H9 (cell line): ENCODE measurements at regions not wholly inside any gene's neighbourhood (a gene's known extent, or its start where the extent isn't known, plus 50 kb on each side); places are given as distances from the start of the nearest gene placed in this dataset.

Source experiments
- DNase-seq: peaks from one replicate; pipeline ENCODE4 v3.0.0-alpha.2; 2017
- H2AFZ ChIP-seq: one replicate; pipeline ENCODE4 v1.6.1; 2013; ENCODE audit warnings: mild to moderate bottlenecking, low read length, control low read depth, moderate library complexity
- H2AK5ac ChIP-seq: 2 replicates; pipeline ENCODE4 v1.6.1; 2013; ENCODE audit warnings: low read length, control low read depth, mixed read lengths; ENCODE audit not compliant: insufficient read length
- H2BK120ac ChIP-seq: one replicate; pipeline ENCODE4 v1.6.1; 2013; ENCODE audit warnings: low read depth, mild to moderate bottlenecking, low read length, control low read depth, inconsistent platforms; ENCODE audit not compliant: poor library complexity, severe bottlenecking
- H2BK12ac ChIP-seq: 2 replicates; pipeline ENCODE4 v1.6.1; 2013; ENCODE audit warnings: low read length, control low read depth, mixed read lengths, low read depth; ENCODE audit not compliant: insufficient read length
- H2BK15ac ChIP-seq: 2 replicates; pipeline ENCODE4 v1.6.1; 2013; ENCODE audit warnings: low read depth, low read length, control low read depth
- H2BK20ac ChIP-seq: one replicate; pipeline ENCODE4 v1.6.1; 2013; ENCODE audit warnings: low read depth, mild to moderate bottlenecking, low read length, control low read depth, inconsistent platforms; ENCODE audit not compliant: poor library complexity, severe bottlenecking
- H2BK5ac ChIP-seq: 2 replicates; pipeline ENCODE4 v1.6.1; 2013; ENCODE audit warnings: low read length, control low read depth, mixed read lengths; ENCODE audit not compliant: insufficient read length
- H3K14ac ChIP-seq: 2 replicates; pipeline ENCODE4 v1.6.1; 2013; ENCODE audit warnings: low read length, control low read depth; ENCODE audit not compliant: insufficient read depth
- H3K18ac ChIP-seq: 2 replicates; pipeline ENCODE4 v1.6.1; 2013; ENCODE audit warnings: low read depth, mild to moderate bottlenecking, mixed read lengths, low read length, control low read depth; ENCODE audit not compliant: insufficient read length
- H3K23ac ChIP-seq: 2 replicates; pipeline ENCODE4 v1.6.1; 2013; ENCODE audit warnings: low read length, control low read depth, mixed read lengths, low read depth; ENCODE audit not compliant: insufficient read length
- H3K23me2 ChIP-seq: 2 replicates; pipeline ENCODE4 v1.6.1; 2013; ENCODE audit warnings: low read depth, mild to moderate bottlenecking, mixed read lengths, low read length, control low read depth; ENCODE audit not compliant: insufficient read length, poor library complexity, severe bottlenecking
- H3K27ac ChIP-seq: 2 replicates; pipeline ENCODE4 v1.5.1; 2013; ENCODE audit warnings: low read length, control low read depth, mixed read lengths, low read depth; ENCODE audit not compliant: insufficient read length
- H3K27me3 ChIP-seq: 2 replicates; pipeline ENCODE4 v1.6.1; 2013; ENCODE audit warnings: low read length, control low read depth, inconsistent platforms; ENCODE audit not compliant: insufficient read depth
- H3K4ac ChIP-seq: 2 replicates; pipeline ENCODE4 v1.6.1; 2013; ENCODE audit warnings: low read depth, mild to moderate bottlenecking, control low read depth, inconsistent platforms, low read length, moderate library complexity
- H3K4me1 ChIP-seq: 2 replicates; pipeline ENCODE4 v1.6.1; 2013; ENCODE audit warnings: low read length, control low read depth, inconsistent platforms; ENCODE audit not compliant: insufficient read depth
- H3K4me2 ChIP-seq: 2 replicates; pipeline ENCODE4 v1.6.1; 2013; ENCODE audit warnings: low read length, control low read depth, mixed read lengths; ENCODE audit not compliant: insufficient read length, insufficient read depth
- H3K56ac ChIP-seq: 2 replicates; pipeline ENCODE4 v1.6.1; 2013; ENCODE audit warnings: low read depth, mild to moderate bottlenecking, mixed read lengths, low read length, control low read depth; ENCODE audit not compliant: insufficient read length
- H3K79me1 ChIP-seq: 2 replicates; pipeline ENCODE4 v1.6.1; 2013; ENCODE audit warnings: low read depth, mild to moderate bottlenecking, moderate library complexity, low read length, control low read depth, inconsistent platforms; ENCODE audit not compliant: insufficient read depth, poor library complexity, severe bottlenecking
- H3K79me2 ChIP-seq: 2 replicates; pipeline ENCODE4 v1.6.1; 2013; ENCODE audit warnings: low read length, control low read depth, inconsistent platforms; ENCODE audit not compliant: insufficient read depth
- H3K9ac ChIP-seq: 2 replicates; pipeline ENCODE4 v1.6.1; 2013; ENCODE audit warnings: low read length, control low read depth, mixed read lengths; ENCODE audit not compliant: insufficient read length; ENCODE audit errors: extremely low read depth
- H3K9me3 ChIP-seq: one replicate; pipeline ENCODE4 v1.6.1; 2013; ENCODE audit warnings: low read depth, low read length, inconsistent platforms; ENCODE audit not compliant: control insufficient read depth
- H3T11ph ChIP-seq: one replicate; pipeline ENCODE4 v1.6.1; 2013; ENCODE audit warnings: mild to moderate bottlenecking, low read length, control low read depth, inconsistent platforms
- H4K20me1 ChIP-seq: one replicate; pipeline ENCODE4 v1.6.1; 2013; ENCODE audit not compliant: control insufficient read depth, insufficient read length, insufficient read depth
- H4K5ac ChIP-seq: 2 replicates; pipeline ENCODE4 v1.6.1; 2013; ENCODE audit warnings: low read depth, mild to moderate bottlenecking, mixed read lengths, low read length, control low read depth; ENCODE audit not compliant: insufficient read length
- H4K8ac ChIP-seq: replicated peaks from 2 replicates; pipeline ENCODE4 v1.6.1; 2013; ENCODE audit warnings: low read length, control low read depth, mixed read lengths, low read depth; ENCODE audit not compliant: insufficient read length
- H4K91ac ChIP-seq: 2 replicates; pipeline ENCODE4 v1.6.1; 2013; ENCODE audit warnings: low read depth, mild to moderate bottlenecking, moderate library complexity, mixed read lengths, low read length, control low read depth; ENCODE audit not compliant: insufficient read length
- H3K27ac Mint-ChIP-seq, 3 experiments: 2 replicates in 2 of 3; 3 replicates in 1 of 3; pipeline ENCODE4 v1.8.0; 2020 to 2021; ENCODE audit warnings: mixed read lengths in 3 of 3, mild to moderate bottlenecking in 1 of 3, moderate library complexity in 1 of 3
- H3K27me3 Mint-ChIP-seq: 2 replicates; pipeline ENCODE4 v1.8.0; 2021; ENCODE audit warnings: low read depth, mild to moderate bottlenecking, moderate library complexity, mixed read lengths
- H3K36me3 Mint-ChIP-seq, 3 experiments: 2 replicates in 2 of 3; 3 replicates in 1 of 3; pipeline ENCODE4 v1.8.0; 2020 to 2021; ENCODE audit warnings: low read depth in 3 of 3, mixed read lengths in 3 of 3; ENCODE audit not compliant: insufficient read depth in 1 of 3
- H3K4me1 Mint-ChIP-seq, 2 experiments: 2 replicates each; pipeline ENCODE4 v1.8.0; 2020; ENCODE audit warnings: mixed read lengths in 2 of 2
- H3K4me3 Mint-ChIP-seq, 2 experiments: 2 replicates in 1 of 2; 3 replicates in 1 of 2; pipeline ENCODE4 v1.8.0; 2020 to 2021; ENCODE audit warnings: mild to moderate bottlenecking in 2 of 2, mixed read lengths in 2 of 2, moderate library complexity in 1 of 2
- H3K9me3 Mint-ChIP-seq, 2 experiments: 2 replicates in 1 of 2; 3 replicates in 1 of 2; pipeline ENCODE4 v1.8.0; 2020; ENCODE audit warnings: mild to moderate bottlenecking in 2 of 2, mixed read lengths in 2 of 2, moderate library complexity in 1 of 2
- WGBS: extraction: QIAGEN DNeasy Blood & Tissue Kit; methylation state at CpG from one replicate; pipeline ENCODE4 v1.1.7; 2013; ENCODE audit warnings: missing lambda C conversion rate, low lambda C conversion rate, mixed read lengths; ENCODE audit not compliant: insufficient read length; ENCODE audit errors: extremely low coverage; 5-methylcytosine and 5-hydroxymethylcytosine counted together
- TF ChIP-seq, protein P1 (sequence below): fragments of 200-600 bp; sonication (generic); conservative IDR thresholded peaks from 3 replicates; pipeline ENCODE4 v1.8.0; 2021; ENCODE audit warnings: antibody characterized with exemption, mild to moderate bottlenecking

DNA sequence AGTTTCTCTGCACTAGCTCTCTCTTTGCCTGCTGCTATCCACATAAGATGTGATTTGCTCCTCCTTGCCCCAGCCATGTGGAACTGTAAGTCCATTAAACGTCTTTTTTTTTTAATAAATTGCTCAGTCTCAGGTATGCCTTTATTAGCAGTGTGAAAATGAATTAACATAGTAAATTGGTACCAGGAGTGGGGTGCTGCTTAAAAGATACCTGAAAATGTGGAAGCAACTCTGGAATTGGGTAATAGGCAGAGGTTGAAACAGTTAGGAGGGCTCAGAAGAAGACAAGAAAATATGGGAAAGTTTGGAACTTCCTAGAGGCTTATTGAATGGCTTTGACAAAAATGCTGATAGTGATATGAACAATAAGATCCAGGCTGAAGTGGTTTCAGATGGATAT is 159.8 kb downstream of the FSCB start:
- H3K14ac ChIP-seq, result no peak overlapping the region
- no peak overlapping the region for H3K23ac ChIP-seq
- no peak overlapping the region for H4K5ac ChIP-seq
- no peak overlapping the region for H3T11ph ChIP-seq
- H3K9me3 ChIP-seq, result peaks cover 11% of the 10 kb centered on the region
- H4K8ac ChIP-seq, result no peak overlapping the region
- no peak overlapping the region for H3K4me3 Mint-ChIP-seq
- H2AFZ ChIP-seq, result no peak overlapping the region
- H3K4me1 ChIP-seq, result no peaks in the 10 kb centered on the region
- no peaks in the 10 kb centered on the region for H3K27me3 Mint-ChIP-seq
- no peak overlapping the region for H3K9ac ChIP-seq
- WGBS, result no CpG with 5 or more reads among the region's 1 CpG
- no peak overlapping the region for H2BK12ac ChIP-seq
- no peak overlapping the region for H2BK15ac ChIP-seq
- H4K91ac ChIP-seq, result no peak overlapping the region
- no peaks in the 10 kb centered on the region for H4K20me1 ChIP-seq
- no peak overlapping the region for H3K4ac ChIP-seq
- H3K27ac ChIP-seq, result no peak overlapping the region
- H3K9me3 Mint-ChIP-seq, result peaks cover 18 to 27% of the 10 kb centered on the region in 2 experiments
- H3K4me1 Mint-ChIP-seq, result no peaks in the 10 kb centered on the region
- H3K18ac ChIP-seq, result no peak overlapping the region
- H3K56ac ChIP-seq, result no peak overlapping the region
- no peaks in the 10 kb centered on the region for H3K79me2 ChIP-seq
- peaks cover 2 to 17% (median 9%) of the 10 kb centered on the region in 3 experiments; a peak in 5 of 7 replicates for H3K36me3 Mint-ChIP-seq
- TF ChIP-seq, protein P1, sequence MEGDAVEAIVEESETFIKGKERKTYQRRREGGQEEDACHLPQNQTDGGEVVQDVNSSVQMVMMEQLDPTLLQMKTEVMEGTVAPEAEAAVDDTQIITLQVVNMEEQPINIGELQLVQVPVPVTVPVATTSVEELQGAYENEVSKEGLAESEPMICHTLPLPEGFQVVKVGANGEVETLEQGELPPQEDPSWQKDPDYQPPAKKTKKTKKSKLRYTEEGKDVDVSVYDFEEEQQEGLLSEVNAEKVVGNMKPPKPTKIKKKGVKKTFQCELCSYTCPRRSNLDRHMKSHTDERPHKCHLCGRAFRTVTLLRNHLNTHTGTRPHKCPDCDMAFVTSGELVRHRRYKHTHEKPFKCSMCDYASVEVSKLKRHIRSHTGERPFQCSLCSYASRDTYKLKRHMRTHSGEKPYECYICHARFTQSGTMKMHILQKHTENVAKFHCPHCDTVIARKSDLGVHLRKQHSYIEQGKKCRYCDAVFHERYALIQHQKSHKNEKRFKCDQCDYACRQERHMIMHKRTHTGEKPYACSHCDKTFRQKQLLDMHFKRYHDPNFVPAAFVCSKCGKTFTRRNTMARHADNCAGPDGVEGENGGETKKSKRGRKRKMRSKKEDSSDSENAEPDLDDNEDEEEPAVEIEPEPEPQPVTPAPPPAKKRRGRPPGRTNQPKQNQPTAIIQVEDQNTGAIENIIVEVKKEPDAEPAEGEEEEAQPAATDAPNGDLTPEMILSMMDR, result no peak
- no peak for DNase-seq
- H3K23me2 ChIP-seq, result no peaks in the 10 kb centered on the region
- no peak overlapping the region for H2BK120ac ChIP-seq
- H3K4me2 ChIP-seq, result no peak overlapping the region
- no peak overlapping the region for H2AK5ac ChIP-seq
- no peak overlapping the region for H2BK20ac ChIP-seq
- no peak overlapping the region for H3K27ac Mint-ChIP-seq
- H3K27me3 ChIP-seq, result no peaks in the 10 kb centered on the region
- H2BK5ac ChIP-seq, result no peak overlapping the region
- H3K79me1 ChIP-seq, result no peaks in the 10 kb centered on the region
